A673 (cell line): ENCODE measurements at regions not wholly inside any gene's neighbourhood (a gene's known extent, or its start where the extent isn't known, plus 50 kb on each side); places are given as distances from the start of the nearest gene placed in this dataset.

ENCODE experiments used
- BruUV-seq: library from RNA; stranded (reverse); fragments of 400-500 nt; replicated peaks from 2 replicates; lab custom pipeline; 2021; lab: Mats Ljungman, UMichigan
- CTCF ChIA-PET: fragments of 300-600 bp; sonication (Branson Sonifier 250); formaldehyde crosslinking; loops from one replicate; lab custom pipeline; 2022; ENCODE audit warnings: antibody characterized with exemption; lab: Charles Lee
- POLR2A ChIA-PET: fragments of 300-600 bp; sonication (Branson Sonifier 250); formaldehyde crosslinking; loops from one replicate; lab custom pipeline; 2022; ENCODE audit warnings: antibody characterized with exemption; ENCODE audit not compliant: low non-redundant PET; lab: Charles Lee
- DNase-seq: peaks from one replicate; pipeline ENCODE4 v3.0.0-alpha.2; 2015; ENCODE audit warnings: low spot score
- H3K27ac ChIP-seq: fragments of 200-600 bp; sonication (generic); 2 replicates; pipeline ENCODE4 v1.5.1; 2016; ENCODE audit warnings: mixed run types, low read depth, mild to moderate bottlenecking, mixed read lengths, antibody characterized with exemption, low read length; ENCODE audit not compliant: poor library complexity, severe bottlenecking
- H3K27me3 ChIP-seq: fragments of 200-600 bp; sonication (generic); replicated peaks from 2 replicates; pipeline ENCODE4 v1.6.1; 2017; ENCODE audit warnings: mixed run types, low read depth, mild to moderate bottlenecking, mixed read lengths, antibody characterized with exemption, low read length; ENCODE audit not compliant: insufficient read depth, poor library complexity
- H3K36me3 ChIP-seq: fragments of 200-600 bp; sonication (generic); 2 replicates; pipeline ENCODE4 v1.6.1; 2016; ENCODE audit warnings: mixed run types, mild to moderate bottlenecking, mixed read lengths, antibody characterized with exemption, low read length; ENCODE audit not compliant: insufficient read depth, poor library complexity, severe bottlenecking
- H3K4me1 ChIP-seq: fragments of 200-600 bp; sonication (generic); 2 replicates; pipeline ENCODE4 v1.6.1; 2017; ENCODE audit warnings: mixed run types, mild to moderate bottlenecking, mixed read lengths, antibody characterized with exemption, low read length; ENCODE audit not compliant: insufficient read depth, poor library complexity, severe bottlenecking
- H3K4me3 ChIP-seq: fragments of 200-600 bp; sonication (generic); 2 replicates; pipeline ENCODE4 v1.5.1; 2016; ENCODE audit warnings: low read depth, mixed run types, mild to moderate bottlenecking, mixed read lengths, low read length; ENCODE audit not compliant: poor library complexity, severe bottlenecking
- H3K9me3 ChIP-seq: fragments of 200-600 bp; sonication (generic); 2 replicates; pipeline ENCODE4 v1.6.1; 2016; ENCODE audit warnings: mixed run types, low read depth, mild to moderate bottlenecking, mixed read lengths, antibody characterized with exemption, low read length; ENCODE audit not compliant: poor library complexity, severe bottlenecking
- EZH2 ChIP-seq: fragments of 200-600 bp; sonication (generic); IDR thresholded peaks from 2 replicates; pipeline ENCODE4 v1.6.1; 2017; ENCODE audit warnings: borderline replicate concordance, low read depth, mild to moderate bottlenecking, mixed read lengths, antibody characterized with exemption, low read length; ENCODE audit not compliant: poor library complexity, severe bottlenecking
- intact Hi-C: fragments of 100-400 bp; cut with micrococcal nuclease; formaldehyde crosslinking; loops from one replicate; pipeline ENCODE4 v1.10.0; 2022; ENCODE audit not compliant: unreplicated experiment
- TF ChIP-seq, protein P1 (sequence below): fragments of 300-800, 200-600 bp; sonication (generic); conservative IDR thresholded peaks from 2 replicates; pipeline ENCODE4 v1.5.1; 2017; ENCODE audit warnings: low read depth, mild to moderate bottlenecking, antibody characterized with exemption, low read length, moderate library complexity, mixed read lengths

DNA sequence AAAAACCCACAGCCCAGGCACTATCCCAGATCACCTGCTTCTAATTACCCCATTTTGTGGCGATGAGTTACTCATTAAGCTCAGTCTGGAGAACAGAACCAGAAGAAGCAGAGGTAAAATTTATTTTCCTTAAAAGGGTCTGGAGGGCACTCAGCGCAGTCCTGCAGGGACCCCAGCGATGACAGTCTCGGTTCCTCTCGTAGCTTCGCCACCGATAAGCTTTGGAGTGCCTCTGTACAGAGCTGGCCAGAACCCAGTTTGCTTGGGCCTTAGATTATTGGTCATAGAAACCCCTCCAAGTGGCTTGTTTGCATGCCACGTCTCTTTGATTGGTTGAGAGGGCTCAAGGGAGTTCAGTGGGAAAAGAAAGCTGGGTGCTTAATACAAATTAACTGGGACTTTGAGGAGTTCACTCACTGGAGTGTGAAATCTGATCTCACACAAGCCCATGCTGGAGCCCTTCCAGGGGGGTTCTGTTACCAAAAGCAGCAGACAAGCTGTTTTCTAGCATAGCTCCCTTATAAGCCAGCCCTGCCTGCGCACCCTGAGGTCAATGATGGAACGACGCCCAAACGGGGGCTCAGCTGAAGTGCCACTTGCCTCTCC is 158.5 kb upstream of the ARID1B start:
- POLR2A ChIA-PET, result interaction anchor here (0.6 kb wide), 2 partner anchors 63 to 1642 kb away, joined by 3 to 4 read pairs; no protein-coding TSS in a partner anchor
- BruUV-seq, result no TSS peak
- CTCF ChIA-PET, result no interaction called here
- H3K4me3 ChIP-seq, result no peak overlapping the region
- peak; percentile 68 for DNase-seq
- no peak overlapping the region for H3K27ac ChIP-seq
- peaks cover 13% of the 10 kb centered on the region for H3K4me1 ChIP-seq
- H3K27me3 ChIP-seq, result no peaks in the 10 kb centered on the region
- H3K36me3 ChIP-seq, result no peaks in the 10 kb centered on the region
- no peaks in the 10 kb centered on the region for H3K9me3 ChIP-seq
- intact Hi-C loops, result no loop called here
- TF ChIP-seq, protein P1, sequence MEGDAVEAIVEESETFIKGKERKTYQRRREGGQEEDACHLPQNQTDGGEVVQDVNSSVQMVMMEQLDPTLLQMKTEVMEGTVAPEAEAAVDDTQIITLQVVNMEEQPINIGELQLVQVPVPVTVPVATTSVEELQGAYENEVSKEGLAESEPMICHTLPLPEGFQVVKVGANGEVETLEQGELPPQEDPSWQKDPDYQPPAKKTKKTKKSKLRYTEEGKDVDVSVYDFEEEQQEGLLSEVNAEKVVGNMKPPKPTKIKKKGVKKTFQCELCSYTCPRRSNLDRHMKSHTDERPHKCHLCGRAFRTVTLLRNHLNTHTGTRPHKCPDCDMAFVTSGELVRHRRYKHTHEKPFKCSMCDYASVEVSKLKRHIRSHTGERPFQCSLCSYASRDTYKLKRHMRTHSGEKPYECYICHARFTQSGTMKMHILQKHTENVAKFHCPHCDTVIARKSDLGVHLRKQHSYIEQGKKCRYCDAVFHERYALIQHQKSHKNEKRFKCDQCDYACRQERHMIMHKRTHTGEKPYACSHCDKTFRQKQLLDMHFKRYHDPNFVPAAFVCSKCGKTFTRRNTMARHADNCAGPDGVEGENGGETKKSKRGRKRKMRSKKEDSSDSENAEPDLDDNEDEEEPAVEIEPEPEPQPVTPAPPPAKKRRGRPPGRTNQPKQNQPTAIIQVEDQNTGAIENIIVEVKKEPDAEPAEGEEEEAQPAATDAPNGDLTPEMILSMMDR, result 0 out of 2 replicates have a peak, but pooled peaks have one; percentile 19
- TF ChIP-seq EZH2, result no peak

DNA sequence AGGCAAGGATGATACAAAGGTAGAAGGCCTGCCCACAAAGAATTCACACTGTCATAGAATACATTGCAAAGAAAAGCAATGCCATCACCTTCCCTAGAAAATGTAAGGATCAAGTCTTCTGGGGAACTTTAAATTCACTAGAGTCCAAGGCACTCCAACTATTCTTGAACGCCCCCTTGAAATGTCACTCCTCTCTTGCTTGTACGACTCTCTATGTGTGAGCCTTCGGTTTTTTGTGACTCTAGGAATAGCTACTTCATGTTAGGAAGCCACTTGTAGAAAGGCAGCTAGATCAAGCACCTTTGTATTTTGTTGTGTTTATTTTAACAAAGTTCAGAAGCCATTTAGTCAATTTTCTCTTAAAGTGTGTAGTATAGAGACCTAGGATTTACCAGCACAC is 159.2 kb upstream of the ARID1B start:
- Histone ChIP-seq H3K4me1 (peaks cover 13% of the 10 kb centered on the region), H3K27ac (no peak overlapping the region), H3K9me3 (peaks cover 2% of the 10 kb centered on the region), H3K36me3 (no peaks in the 10 kb centered on the region), H3K27me3 (no peaks in the 10 kb centered on the region), H3K4me3 (no peak overlapping the region)
- ChIA-PET CTCF (no interaction called here), POLR2A (no interaction called here)
- BruUV-seq, result no TSS peak
- DNase-seq, result no peak
- intact Hi-C loops, result no loop called here
- TF ChIP-seq EZH2, result no peak
- TF ChIP-seq, protein P1, result no peak

DNA sequence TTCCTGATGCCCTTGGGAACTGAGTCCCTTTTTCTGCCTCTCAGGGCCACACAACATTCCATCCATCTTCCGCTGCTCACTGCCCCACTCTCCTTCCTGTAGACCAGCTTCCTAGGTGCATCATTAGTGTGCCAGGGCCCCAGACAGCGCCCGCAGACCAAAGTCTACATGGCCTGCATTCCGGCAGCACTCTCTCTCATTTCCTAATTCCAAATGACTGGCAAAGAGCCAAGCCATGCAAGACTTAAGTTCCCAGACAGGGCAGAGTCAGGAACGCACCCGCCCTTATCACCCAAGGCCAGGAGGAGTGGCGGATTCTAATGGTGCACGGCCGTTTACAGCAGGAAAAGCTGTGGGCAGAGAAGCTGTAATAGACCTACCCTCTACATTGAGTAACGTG is 159.8 kb upstream of the ARID1B start:
- H3K4me3 ChIP-seq, result no peak overlapping the region
- peaks cover 8% of the 10 kb centered on the region for H3K9me3 ChIP-seq
- H3K36me3 ChIP-seq, result no peaks in the 10 kb centered on the region
- ChIA-PET CTCF (no interaction called here), POLR2A (no interaction called here)
- DNase-seq, result peak; percentile 28
- no peaks in the 10 kb centered on the region for H3K27me3 ChIP-seq
- H3K27ac ChIP-seq, result no peak overlapping the region
- BruUV-seq, result no TSS peak
- TF ChIP-seq, protein P1, result no peak
- TF ChIP-seq EZH2, result no peak
- intact Hi-C loops, result no loop called here
- H3K4me1 ChIP-seq, result peaks cover 13% of the 10 kb centered on the region
